ENCODE measurements at regions not wholly inside any gene's neighbourhood (a gene's known extent, or its start where the extent isn't known, plus 50 kb on each side); places are given as distances from the start of the nearest gene placed in this dataset.

- no peak overlapping the region for H3K4me3 ChIP-seq (ENCODE audit: low read length)
- H3K27ac ChIP-seq (ENCODE audit: low read depth, low read length): no peak overlapping the region
- no peak overlapping the region for H3K4me2 ChIP-seq (ENCODE audit: low read length)
- no peaks in the 10 kb centered on the region for H3K9me2 ChIP-seq (replicated peaks; ENCODE audit: control insufficient read depth, low read length)
- H3K27me3 ChIP-seq (ENCODE audit: control insufficient read depth, low read length): no peaks in the 10 kb centered on the region
- H3K4me1 ChIP-seq (ENCODE audit: control insufficient read depth, low read length): no peaks in the 10 kb centered on the region
- H3F3A ChIP-seq (ENCODE audit: control insufficient read depth, insufficient read depth): no peaks in the 10 kb centered on the region
- no peaks in the 10 kb centered on the region for H3K79me2 ChIP-seq (ENCODE audit: control insufficient read depth, low read length)
- no peaks in the 10 kb centered on the region for H4K20me1 ChIP-seq (ENCODE audit: control insufficient read depth, insufficient read depth, low read depth, low read length)
- no peaks in the 10 kb centered on the region for H3K36me3 ChIP-seq (ENCODE audit: control insufficient read depth, low read length)
- no peak for TF ChIP-seq CTCF (IDR thresholded peaks at IDR 0.05; ENCODE audit: low read depth, low read length, poor library complexity, severe bottlenecking)
- no peak for TF ChIP-seq EZH2phosphoT487 (IDR thresholded peaks at IDR 0.05; ENCODE audit: borderline replicate concordance, low read length)
- H3K9me3 ChIP-seq (ENCODE audit: control insufficient read depth, insufficient read depth, low read length): no peaks in the 10 kb centered on the region
Observed at GRCh38 chr10:44471410-44471809, 86.5 kb upstream of the CXCL12 start.

GRCh38 chr10:44473146-44473545, 88.2 kb upstream of the CXCL12 start:
- Histone ChIP-seq H3F3A (ENCODE audit: control insufficient read depth, insufficient read depth) (no peaks in the 10 kb centered on the region), H3K79me2 (ENCODE audit: control insufficient read depth, low read length) (no peaks in the 10 kb centered on the region), H3K4me2 (ENCODE audit: low read length) (no peak overlapping the region), H3K9me3 (ENCODE audit: control insufficient read depth, insufficient read depth, low read length) (no peaks in the 10 kb centered on the region), H3K27ac (ENCODE audit: low read depth, low read length) (no peak overlapping the region), H3K4me1 (ENCODE audit: control insufficient read depth, low read length) (no peaks in the 10 kb centered on the region), H3K27me3 (ENCODE audit: control insufficient read depth, low read length) (no peaks in the 10 kb centered on the region), H3K4me3 (ENCODE audit: low read length) (no peak overlapping the region), H3K36me3 (ENCODE audit: control insufficient read depth, low read length) (no peaks in the 10 kb centered on the region), H3K9me2 (replicated peaks; ENCODE audit: control insufficient read depth, low read length) (no peaks in the 10 kb centered on the region), H4K20me1 (ENCODE audit: control insufficient read depth, insufficient read depth, low read depth, low read length) (no peaks in the 10 kb centered on the region)
- TF ChIP-seq EZH2phosphoT487 (IDR thresholded peaks at IDR 0.05; ENCODE audit: borderline replicate concordance, low read length): no peak
- TF ChIP-seq CTCF (IDR thresholded peaks at IDR 0.05; ENCODE audit: low read depth, low read length, poor library complexity, severe bottlenecking): no peak

- TF ChIP-seq EZH2phosphoT487 (IDR thresholded peaks at IDR 0.05; ENCODE audit: borderline replicate concordance, low read length) (no peak), CTCF (IDR thresholded peaks at IDR 0.05; ENCODE audit: low read depth, low read length, poor library complexity, severe bottlenecking) (no peak)
- Histone ChIP-seq H3K9me3 (ENCODE audit: control insufficient read depth, insufficient read depth, low read length) (no peaks in the 10 kb centered on the region), H3F3A (ENCODE audit: control insufficient read depth, insufficient read depth) (no peaks in the 10 kb centered on the region), H3K4me2 (ENCODE audit: low read length) (no peak overlapping the region), H4K20me1 (ENCODE audit: control insufficient read depth, insufficient read depth, low read depth, low read length) (no peaks in the 10 kb centered on the region), H3K36me3 (ENCODE audit: control insufficient read depth, low read length) (no peaks in the 10 kb centered on the region), H3K79me2 (ENCODE audit: control insufficient read depth, low read length) (no peaks in the 10 kb centered on the region), H3K27ac (ENCODE audit: low read depth, low read length) (no peak overlapping the region), H3K4me3 (ENCODE audit: low read length) (no peak overlapping the region), H3K9me2 (replicated peaks; ENCODE audit: control insufficient read depth, low read length) (no peaks in the 10 kb centered on the region), H3K4me1 (ENCODE audit: control insufficient read depth, low read length) (no peaks in the 10 kb centered on the region), H3K27me3 (ENCODE audit: control insufficient read depth, low read length) (no peaks in the 10 kb centered on the region)
Observed at GRCh38 chr10:44476409-44477045, 91.6 kb upstream of the CXCL12 start.

Measured in DOHH2 (cell line).